ENCODE measurements at regions not wholly inside any gene's neighbourhood (a gene's known extent, or its start where the extent isn't known, plus 50 kb on each side); places are given as distances from the start of the nearest gene placed in this dataset.

DNA sequence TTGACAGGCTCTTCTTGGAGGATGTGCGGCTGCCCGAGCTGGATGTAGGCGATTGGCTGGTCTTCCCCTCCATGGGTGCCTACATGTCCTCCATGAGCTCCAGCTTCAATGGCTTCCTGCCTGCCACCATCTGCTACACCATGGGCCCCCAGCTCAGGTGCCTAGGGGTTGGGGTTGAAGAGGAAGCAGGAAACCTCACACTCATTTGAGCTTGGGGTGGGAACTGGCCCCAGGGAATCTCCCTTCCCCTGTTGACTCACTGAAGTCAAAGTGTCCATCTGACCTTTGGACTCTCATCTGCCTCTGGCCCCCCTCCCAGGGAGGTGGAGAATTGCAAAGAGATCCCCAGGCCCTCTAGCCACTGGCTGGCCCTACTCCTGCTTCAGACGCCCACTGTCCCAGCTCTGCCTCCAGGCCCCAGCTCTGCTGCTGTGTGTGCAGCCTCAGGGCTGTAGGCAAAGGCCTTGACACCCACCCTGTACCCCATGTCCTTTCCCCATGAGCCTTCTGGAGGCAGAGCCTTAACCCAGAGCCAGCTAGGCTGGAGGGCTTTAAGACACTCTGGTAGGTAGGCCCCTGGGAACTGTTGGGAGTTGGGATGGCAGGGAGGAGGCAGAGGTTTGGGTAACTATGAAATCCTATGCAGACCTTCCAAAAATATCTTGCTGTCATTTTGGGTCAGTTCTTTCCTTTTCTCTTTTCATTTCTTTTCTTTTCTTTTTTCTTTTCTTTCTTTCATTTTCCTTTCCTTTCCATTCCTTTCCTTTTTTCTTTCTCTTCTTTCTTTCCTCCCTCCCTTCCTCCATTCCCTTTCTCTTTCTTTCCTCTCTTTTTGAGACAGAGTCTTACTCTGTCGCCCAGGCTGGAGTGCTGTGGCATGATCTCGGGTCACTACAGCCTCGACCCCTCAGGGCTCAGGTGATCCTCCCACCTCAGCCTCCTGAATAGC lies 66.9 kb upstream of the TINAGL1 start:
- DNase-seq, result no peak
- Histone ChIP-seq H3K4me3 (ENCODE audit: low read depth, low read length) (no peak overlapping the region), H3K27ac (no peak overlapping the region), H3K27me3 (replicated peaks) (peaks cover 16% of the 10 kb centered on the region), H3K36me3 (replicated peaks) (no peaks in the 10 kb centered on the region)
- in situ Hi-C loops (cut with HindIII; ENCODE audit: low pct_ligation_motif_present, low sequenced_read_pairs), result no loop called here
- TF ChIP-seq, protein P1, sequence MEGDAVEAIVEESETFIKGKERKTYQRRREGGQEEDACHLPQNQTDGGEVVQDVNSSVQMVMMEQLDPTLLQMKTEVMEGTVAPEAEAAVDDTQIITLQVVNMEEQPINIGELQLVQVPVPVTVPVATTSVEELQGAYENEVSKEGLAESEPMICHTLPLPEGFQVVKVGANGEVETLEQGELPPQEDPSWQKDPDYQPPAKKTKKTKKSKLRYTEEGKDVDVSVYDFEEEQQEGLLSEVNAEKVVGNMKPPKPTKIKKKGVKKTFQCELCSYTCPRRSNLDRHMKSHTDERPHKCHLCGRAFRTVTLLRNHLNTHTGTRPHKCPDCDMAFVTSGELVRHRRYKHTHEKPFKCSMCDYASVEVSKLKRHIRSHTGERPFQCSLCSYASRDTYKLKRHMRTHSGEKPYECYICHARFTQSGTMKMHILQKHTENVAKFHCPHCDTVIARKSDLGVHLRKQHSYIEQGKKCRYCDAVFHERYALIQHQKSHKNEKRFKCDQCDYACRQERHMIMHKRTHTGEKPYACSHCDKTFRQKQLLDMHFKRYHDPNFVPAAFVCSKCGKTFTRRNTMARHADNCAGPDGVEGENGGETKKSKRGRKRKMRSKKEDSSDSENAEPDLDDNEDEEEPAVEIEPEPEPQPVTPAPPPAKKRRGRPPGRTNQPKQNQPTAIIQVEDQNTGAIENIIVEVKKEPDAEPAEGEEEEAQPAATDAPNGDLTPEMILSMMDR (IDR thresholded peaks at IDR 0.05; ENCODE audit: low read depth, low read length, missing control alignments), result no peak

DNA sequence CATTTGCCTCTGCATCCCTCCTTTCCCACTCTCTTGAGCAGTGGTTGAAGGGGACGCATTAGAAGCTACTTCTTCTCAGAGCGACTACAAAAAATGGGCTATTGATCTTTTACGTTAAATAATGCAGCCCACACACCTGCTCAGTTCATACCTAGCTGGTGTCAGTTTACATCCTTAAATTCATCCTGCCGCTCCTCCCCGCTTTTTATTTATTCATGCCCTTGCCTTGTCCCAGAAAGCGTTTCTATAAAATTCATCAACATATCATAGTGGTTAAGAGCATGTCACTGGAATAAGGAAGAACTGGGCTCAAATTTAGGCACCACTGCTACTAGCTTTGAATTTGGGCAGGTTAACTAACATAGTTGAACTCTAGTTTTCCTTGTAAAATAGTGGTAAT lies 66.0 kb upstream of the TINAGL1 start:
- TF ChIP-seq, protein P1 (IDR thresholded peaks at IDR 0.05; ENCODE audit: low read depth, low read length, missing control alignments), result no peak
- no peak for DNase-seq
- Histone ChIP-seq H3K36me3 (replicated peaks) (no peaks in the 10 kb centered on the region), H3K4me3 (ENCODE audit: low read depth, low read length) (no peak overlapping the region), H3K27ac (no peak overlapping the region), H3K27me3 (replicated peaks) (peaks cover 16% of the 10 kb centered on the region)
- in situ Hi-C loops (cut with HindIII; ENCODE audit: low pct_ligation_motif_present, low sequenced_read_pairs), result no loop called here

DNA sequence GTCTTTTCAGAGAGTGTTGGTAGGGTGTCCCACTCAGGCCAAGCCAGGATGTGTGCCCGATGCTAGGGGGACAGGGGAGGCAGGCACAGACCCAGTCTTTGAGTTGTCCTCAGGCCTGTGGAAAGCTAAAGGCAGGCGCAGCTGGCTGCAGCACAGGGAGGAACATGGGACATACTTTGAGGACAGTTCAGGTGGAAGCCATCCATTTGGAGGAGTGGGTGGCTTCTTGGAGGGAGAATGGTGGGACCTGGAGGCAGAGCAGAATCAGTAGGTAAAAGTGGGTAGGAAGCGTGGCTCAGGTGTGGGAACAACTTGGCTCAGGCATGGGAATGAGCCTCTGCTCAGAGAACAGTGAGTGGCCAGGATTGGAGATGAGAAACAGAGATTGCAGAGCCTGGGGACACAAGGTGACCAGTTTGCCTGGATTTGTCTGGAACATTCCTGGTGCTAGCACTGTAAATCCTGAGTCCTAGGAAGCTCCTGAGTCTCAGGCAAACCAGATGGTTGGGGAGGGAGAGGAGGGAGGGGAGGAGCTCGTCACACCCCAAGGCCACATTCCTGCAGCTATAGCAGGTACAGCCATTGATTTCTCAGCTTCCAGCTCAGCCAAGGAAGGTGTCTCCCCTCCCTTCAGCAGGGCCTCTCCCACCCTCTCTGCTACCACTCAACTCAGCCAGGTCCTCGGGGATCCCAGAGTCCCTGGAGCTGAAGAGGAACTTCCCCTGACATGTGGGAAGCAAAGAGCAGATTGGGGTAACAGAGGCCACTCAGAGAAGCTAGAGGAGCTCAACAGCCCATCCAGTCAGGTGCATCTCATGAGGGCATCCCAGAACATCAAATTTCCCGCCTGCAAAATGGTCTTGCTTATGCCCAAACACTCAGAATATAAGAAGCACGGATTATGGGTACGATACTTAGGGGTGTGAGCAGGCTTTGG lies 65.2 kb upstream of the TINAGL1 start:
- Histone ChIP-seq H3K36me3 (replicated peaks) (no peaks in the 10 kb centered on the region), H3K27me3 (replicated peaks) (peaks cover 16% of the 10 kb centered on the region), H3K27ac (no peak overlapping the region), H3K4me3 (ENCODE audit: low read depth, low read length) (no peak overlapping the region)
- DNase-seq, result no peak
- in situ Hi-C loops (cut with HindIII; ENCODE audit: low pct_ligation_motif_present, low sequenced_read_pairs), result no loop called here
- TF ChIP-seq, protein P1 (IDR thresholded peaks at IDR 0.05; ENCODE audit: low read depth, low read length, missing control alignments), result no peak

DNA sequence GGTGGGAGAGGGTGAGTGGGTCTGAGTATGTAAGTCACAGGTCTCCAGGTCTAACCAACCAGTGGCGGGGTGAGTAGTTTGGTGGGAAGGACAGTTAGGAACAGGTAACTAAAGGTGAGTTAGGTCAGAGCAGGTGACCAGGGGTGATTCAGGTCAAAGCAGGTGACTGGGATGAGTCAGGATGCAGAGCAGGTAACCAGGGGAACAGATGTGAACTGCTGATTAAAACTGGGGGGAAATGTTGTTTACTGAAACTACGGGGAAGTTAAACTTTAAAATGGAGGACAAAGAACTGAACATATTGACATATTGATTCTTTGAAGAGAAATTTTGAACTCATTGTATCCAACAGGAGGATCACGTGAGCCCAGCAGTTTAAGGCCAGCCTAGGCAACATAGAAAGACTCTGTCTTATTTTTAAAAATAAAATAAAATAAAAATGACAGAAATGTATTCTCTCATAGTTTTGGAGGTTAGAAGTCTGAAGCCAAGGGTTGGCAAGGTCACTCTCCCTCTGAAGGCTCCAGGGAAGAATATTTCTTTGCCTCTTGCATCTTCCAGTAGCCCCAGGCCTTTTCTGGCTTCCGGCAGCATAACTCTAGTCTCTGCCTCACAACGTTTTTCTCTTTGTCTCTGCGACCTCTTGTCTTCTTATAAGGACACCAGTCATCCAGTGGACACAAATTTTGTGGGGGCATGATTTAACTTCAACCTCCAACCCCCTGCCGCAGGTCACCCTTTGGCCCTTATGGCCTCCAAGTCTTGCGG lies 64.3 kb upstream of the TINAGL1 start:
- H3K27ac ChIP-seq, result no peak overlapping the region
- DNase-seq, result no peak
- in situ Hi-C loops (cut with HindIII; ENCODE audit: low pct_ligation_motif_present, low sequenced_read_pairs), result no loop called here
- no peak overlapping the region for H3K4me3 ChIP-seq (ENCODE audit: low read depth, low read length)
- peaks cover 16% of the 10 kb centered on the region for H3K27me3 ChIP-seq (replicated peaks)
- no peaks in the 10 kb centered on the region for H3K36me3 ChIP-seq (replicated peaks)
- TF ChIP-seq, protein P1 (IDR thresholded peaks at IDR 0.05; ENCODE audit: low read depth, low read length, missing control alignments), result no peak

DNA sequence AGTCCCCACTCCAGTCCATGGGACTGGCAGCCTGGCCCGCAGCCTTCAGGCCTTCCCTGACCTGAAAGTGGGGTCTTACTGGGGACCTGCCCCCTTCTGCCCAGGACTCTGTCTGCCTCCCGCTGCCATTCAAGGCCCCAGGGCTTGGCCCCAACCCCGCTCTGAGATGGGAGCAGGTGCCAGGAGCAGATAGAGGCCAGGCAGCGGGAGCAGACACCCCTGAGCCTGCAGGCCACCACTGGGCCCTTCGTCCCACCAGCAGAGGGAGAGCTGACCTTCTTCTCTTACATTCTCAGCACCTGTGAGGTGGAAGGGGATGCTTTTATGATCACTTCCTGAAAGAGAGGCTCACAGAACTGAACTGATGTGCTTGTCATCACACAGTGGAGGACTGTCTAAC lies 62.2 kb upstream of the TINAGL1 start:
- TF ChIP-seq, protein P1 (IDR thresholded peaks at IDR 0.05; ENCODE audit: low read depth, low read length, missing control alignments), result no peak
- Histone ChIP-seq H3K27me3 (replicated peaks) (peaks cover 13% of the 10 kb centered on the region), H3K4me3 (ENCODE audit: low read depth, low read length) (no peak overlapping the region), H3K27ac (no peak overlapping the region), H3K36me3 (replicated peaks) (no peaks in the 10 kb centered on the region)
- in situ Hi-C loops (cut with HindIII; ENCODE audit: low pct_ligation_motif_present, low sequenced_read_pairs), result no loop called here
- DNase-seq, result no peak

All from brain microvascular endothelial cell (primary cell).